ENCODE measurements at regions not wholly inside any gene's neighbourhood (a gene's known extent, or its start where the extent isn't known, plus 50 kb on each side); places are given as distances from the start of the nearest gene placed in this dataset.

GRCh38 chr10:4108693-4109092 lies 323.7 kb upstream of the KLF6 start:
- H3K4me1 ChIP-seq (ENCODE audit: control insufficient read depth, insufficient read depth, low read length) = no peaks in the 10 kb centered on the region
- ChIA-PET POLR2A (no interaction called here), CTCF (interaction anchor here (0.6 kb wide), 1 partner anchor 117 kb away, joined by 3 read pairs; no protein-coding TSS in a partner anchor)
- peak overlapping the region; percentile 61; the same call in 1 of the 2 replicates for H3K27ac ChIP-seq (ENCODE audit: low read length)
- no peaks in the 10 kb centered on the region for H3K36me3 ChIP-seq (ENCODE audit: control insufficient read depth, insufficient read depth, low read length)
- DNase-seq (ENCODE audit: low read depth, low spot score) = no peak
- H3K9me3 ChIP-seq (ENCODE audit: control insufficient read depth, insufficient read depth, low read depth, low read length) = peaks cover 14% of the 10 kb centered on the region; the same call in 1 of the 2 replicates
- no peak for ATAC-seq
- intact Hi-C loops (cut with micrococcal nuclease; ENCODE audit: unreplicated experiment) = no loop called here
- no peaks in the 10 kb centered on the region for H3K27me3 ChIP-seq (ENCODE audit: control insufficient read depth, insufficient read depth, low read length)
- H3K4me3 ChIP-seq (ENCODE audit: low read depth in 2 of 2, low read length in 2 of 2) = no peak overlapping the region
- in situ Hi-C loops (cut with HindIII; ENCODE audit: low pct_unique_long_range_greater_than_20kb, low sequenced_read_pairs) = no loop called here
- TF ChIP-seq SIN3A (IDR thresholded peaks at IDR 0.05; ENCODE audit: borderline replicate concordance, insufficient read depth, low read depth, low read length) = no peak
- BruUV-seq (replicated peaks) = no TSS peak

DNA sequence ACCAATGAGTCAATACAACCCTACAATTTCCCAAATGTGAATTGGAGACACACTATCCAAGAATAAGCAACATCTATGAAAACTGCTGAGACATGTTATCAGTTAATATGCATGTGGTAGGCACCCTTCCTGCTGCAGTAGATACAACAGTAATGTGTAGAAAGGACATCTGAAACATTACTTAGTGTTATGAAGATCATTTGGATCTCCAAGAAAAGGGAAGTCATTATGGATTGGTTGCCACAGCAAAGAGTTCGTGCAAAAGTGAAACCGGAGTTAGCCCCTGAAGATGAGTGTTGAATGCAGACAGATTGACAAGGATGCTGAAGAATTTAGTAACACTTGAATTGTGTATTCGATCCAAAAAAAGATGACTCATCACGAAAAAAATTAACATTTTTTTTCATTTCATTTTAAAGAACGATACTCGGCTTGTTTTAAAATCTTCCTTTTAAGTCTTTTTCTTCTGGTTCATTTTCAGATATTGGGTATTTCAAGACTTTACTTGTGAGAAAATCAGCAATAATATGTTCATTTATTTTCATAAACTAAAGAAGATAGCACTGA lies 322.4 kb upstream of the KLF6 start:
- no peak for DNase-seq (ENCODE audit: low read depth, low spot score)
- H3K4me1 ChIP-seq (ENCODE audit: control insufficient read depth, insufficient read depth, low read length) = no peaks in the 10 kb centered on the region
- no peak overlapping the region for H3K4me3 ChIP-seq (ENCODE audit: low read depth in 2 of 2, low read length in 2 of 2)
- no peaks in the 10 kb centered on the region for H3K27me3 ChIP-seq (ENCODE audit: control insufficient read depth, insufficient read depth, low read length)
- intact Hi-C loops (cut with micrococcal nuclease; ENCODE audit: unreplicated experiment) (no loop called here), in situ Hi-C loops (cut with HindIII; ENCODE audit: low pct_unique_long_range_greater_than_20kb, low sequenced_read_pairs) (no loop called here)
- ChIA-PET POLR2A (no interaction called here), CTCF (no interaction called here)
- H3K27ac ChIP-seq (ENCODE audit: low read length) = no peak overlapping the region; the same call in 1 of the 2 replicates
- peaks cover 14% of the 10 kb centered on the region; the same call in 1 of the 2 replicates for H3K9me3 ChIP-seq (ENCODE audit: control insufficient read depth, insufficient read depth, low read depth, low read length)
- TF ChIP-seq TCF7L2 (IDR thresholded peaks at IDR 0.05; ENCODE audit: low read depth, low read length) (no peak), POLR2AphosphoS5 (IDR thresholded peaks at IDR 0.05; ENCODE audit: low read depth, low read length) (no peak), REST (IDR thresholded peaks at IDR 0.05; ENCODE audit: insufficient read depth in 1 of 2, low read depth in 2 of 2, low read length in 1 of 2) (no peak), SIN3A (IDR thresholded peaks at IDR 0.05; ENCODE audit: borderline replicate concordance, insufficient read depth, low read depth, low read length) (no peak), CTCF (IDR thresholded peaks at IDR 0.05) (no peak)
- ATAC-seq = no peak
- BruUV-seq (replicated peaks) = no TSS peak
- H3K36me3 ChIP-seq (ENCODE audit: control insufficient read depth, insufficient read depth, low read length) = no peaks in the 10 kb centered on the region

- H3K36me3 ChIP-seq (ENCODE audit: control insufficient read depth, insufficient read depth, low read length) = no peaks in the 10 kb centered on the region
- intact Hi-C loops (cut with micrococcal nuclease; ENCODE audit: unreplicated experiment) (no loop called here), in situ Hi-C loops (cut with HindIII; ENCODE audit: low pct_unique_long_range_greater_than_20kb, low sequenced_read_pairs) (no loop called here)
- TF ChIP-seq CTCF (IDR thresholded peaks at IDR 0.05) = no peak
- no peak for TF ChIP-seq POLR2AphosphoS5 (IDR thresholded peaks at IDR 0.05; ENCODE audit: low read depth, low read length)
- TF ChIP-seq TCF7L2 (IDR thresholded peaks at IDR 0.05; ENCODE audit: low read depth, low read length) = no peak
- no peak for TF ChIP-seq SIN3A (IDR thresholded peaks at IDR 0.05; ENCODE audit: borderline replicate concordance, insufficient read depth, low read depth, low read length)
- no peak for TF ChIP-seq REST (IDR thresholded peaks at IDR 0.05; ENCODE audit: insufficient read depth in 1 of 2, low read depth in 2 of 2, low read length in 1 of 2)
- H3K27me3 ChIP-seq (ENCODE audit: control insufficient read depth, insufficient read depth, low read length) = no peaks in the 10 kb centered on the region
- no peak for ATAC-seq
- DNase-seq (ENCODE audit: low read depth, low spot score) = no peak
- POLR2A ChIA-PET = no interaction called here
- H3K27ac ChIP-seq (ENCODE audit: low read length) = peak overlapping the region; percentile 57; the same call in 1 of the 2 replicates
- no peaks in the 10 kb centered on the region for H3K4me1 ChIP-seq (ENCODE audit: control insufficient read depth, insufficient read depth, low read length)
- peaks cover 12% of the 10 kb centered on the region; the same call in 1 of the 2 replicates for H3K9me3 ChIP-seq (ENCODE audit: control insufficient read depth, insufficient read depth, low read depth, low read length)
- H3K4me3 ChIP-seq (ENCODE audit: low read depth in 2 of 2, low read length in 2 of 2) = no peak overlapping the region
- CTCF ChIA-PET = no interaction called here
- BruUV-seq (replicated peaks) = no TSS peak
Observed at GRCh38 chr10:4103603-4104002, 318.6 kb upstream of the KLF6 start.

Measured in Panc1 (cell line).